Esophagus squamous epithelium (tissue), 4 donors: ENCODE measurements at regions not wholly inside any gene's neighbourhood (a gene's known extent, or its start where the extent isn't known, plus 50 kb on each side); places are given as distances from the start of the nearest gene placed in this dataset.

Experiments
- CTCF ChIP-seq, 6 experiments: fragments of 450-650 bp in 4 of 6; fragments of 200-600 bp in 2 of 6; sonication (generic) in 2 of 6; IDR thresholded peaks; one replicate each; pipeline ENCODE4 v1.5.1; 2016 to 2019; ENCODE audit warnings: antibody characterized with exemption in 6 of 6, mild to moderate bottlenecking in 4 of 6, moderate library complexity in 4 of 6
- POLR2A ChIP-seq, 4 donors: fragments of 450-650 bp; IDR thresholded peaks; one replicate each; pipeline ENCODE4 v1.6.1; 2017; ENCODE audit warnings: antibody characterized with exemption in 4 of 4, mild to moderate bottlenecking in 4 of 4, moderate library complexity in 3 of 4

GRCh38 chr3:76733073-76733759, 306.7 kb upstream of the ROBO2 start:
- TF ChIP-seq CTCF (IDR thresholded peaks at IDR 0.05) (no peak), POLR2A (IDR thresholded peaks at IDR 0.05) (no peak)
